A549 (cell line): ENCODE measurements at regions not wholly inside any gene's neighbourhood (a gene's known extent, or its start where the extent isn't known, plus 50 kb on each side); places are given as distances from the start of the nearest gene placed in this dataset.

Experiments
- ATAC-seq, 2 experiments: fragments of 200-7000 bp in 1 of 2; fragments of >200 bp in 1 of 2; cut with Nextera tagmentation in 1 of 2; cut with Tn5 transposase in 1 of 2; 3 replicates each; pipeline versions ENCODE4 v1.8.0 to v1.9.1; 2018 to 2020; ENCODE audit warnings: mild to moderate bottlenecking in 1 of 2, moderate library complexity in 1 of 2
- CTCF ChIA-PET: fragments of 300-600 bp; sonication (Branson Sonifier 250); formaldehyde crosslinking; extraction: SDS; loops from one replicate; lab custom pipeline; 2021; ENCODE audit warnings: antibody characterized with exemption, inconsistent platforms; lab: Yijun Ruan, JAX
- POLR2A ChIA-PET: fragments of 350-600 bp; formaldehyde crosslinking; extraction: SDS; loops from one replicate; lab custom pipeline; 2021; ENCODE audit warnings: antibody characterized with exemption, inconsistent platforms; lab: Yijun Ruan, JAX
- DNase-seq, 2 experiments: peaks; one replicate each; pipeline versions ENCODE4 v3.0.0 to v3.0.0-alpha.2; 2011 to 2016; ENCODE audit warnings: low read depth in 1 of 2, low spot score in 1 of 2
- FAIRE-seq: peaks from 2 replicates; lab custom pipeline; 2011; peaks lifted over from hg19 to GRCh38; lab: Jason Lieb, UNC
- H3K27ac ChIP-seq, 2 experiments: fragments of >200 bp; sonication (Bioruptor Twin); formaldehyde crosslinking; 3 replicates each; pipeline ENCODE4 v1.5.1; 2016 to 2017
- H3K4me1 ChIP-seq: fragments of >200 bp; sonication (Bioruptor Twin); formaldehyde crosslinking; 3 replicates; pipeline ENCODE4 v1.6.1; 2016
- H3K4me2 ChIP-seq: fragments of >200 bp; sonication (Bioruptor Twin); formaldehyde crosslinking; 3 replicates; pipeline ENCODE4 v1.6.1; 2016
- H3K4me3 ChIP-seq: fragments of >200 bp; sonication (Bioruptor Twin); formaldehyde crosslinking; 3 replicates; pipeline ENCODE4 v1.5.1; 2016
- H3K9me3 ChIP-seq: fragments of >200 bp; sonication (Bioruptor Twin); formaldehyde crosslinking; 3 replicates; pipeline ENCODE4 v1.6.1; 2016
- BHLHE40 ChIP-seq: IDR thresholded peaks from 2 replicates; pipeline ENCODE4 v1.6.1; 2012; ENCODE audit warnings: low read depth, low read length, inconsistent platforms
- CBX8 ChIP-seq: fragments of 200-600 bp; sonication (generic); IDR thresholded peaks from 2 replicates; pipeline ENCODE4 v1.6.1; 2016
- CEBPB ChIP-seq, 2 experiments: fragments of >200 bp in 1 of 2; sonication (Bioruptor Twin) in 1 of 2; formaldehyde crosslinking in 1 of 2; IDR thresholded peaks; 2 replicates each; pipeline ENCODE4 v1.6.1; 2012 to 2016
- CHD2 ChIP-seq: fragments of 150-350 bp; IDR thresholded peaks from 2 replicates; pipeline ENCODE4 v1.6.1; 2014; ENCODE audit warnings: low read length; ENCODE audit not compliant: partially characterized antibody
- EP300 ChIP-seq, 2 experiments: fragments of >200 bp; sonication (Bioruptor Twin); formaldehyde crosslinking; IDR thresholded peaks; 2 replicates in 1 of 2; 3 replicates in 1 of 2; pipeline ENCODE4 v1.6.1; 2016 to 2017
- JUN ChIP-seq, 2 experiments: fragments of >200 bp; sonication (Bioruptor Twin); formaldehyde crosslinking; IDR thresholded peaks; 2 replicates in 1 of 2; 3 replicates in 1 of 2; pipeline ENCODE4 v1.6.1; 2016 to 2017
- JUNB ChIP-seq: fragments of >200 bp; sonication (Bioruptor Twin); formaldehyde crosslinking; IDR thresholded peaks from 2 replicates; pipeline ENCODE4 v1.6.1; 2016
- KDM1A ChIP-seq: fragments of 200-600 bp; sonication (generic); IDR thresholded peaks from 2 replicates; pipeline ENCODE4 v1.6.1; 2016; ENCODE audit warnings: low read depth, mild to moderate bottlenecking
- PHF8 ChIP-seq: fragments of 200-600 bp; sonication (generic); IDR thresholded peaks from 2 replicates; pipeline ENCODE4 v1.6.1; 2016; ENCODE audit warnings: low read depth, mild to moderate bottlenecking, antibody characterized with exemption, moderate library complexity, borderline replicate concordance
- POLR2AphosphoS2 ChIP-seq: conservative IDR thresholded peaks from 2 replicates; pipeline ENCODE4 v1.6.1; 2012; ENCODE audit warnings: low read length, improper control_type of control experiment, inconsistent platforms
- SMC3 ChIP-seq: fragments of >200 bp; sonication (Bioruptor Twin); formaldehyde crosslinking; IDR thresholded peaks from 3 replicates; pipeline ENCODE4 v1.6.1; 2018; ENCODE audit warnings: inconsistent platforms
- SREBF2 ChIP-seq: fragments of 450-650 bp; IDR thresholded peaks from 2 replicates; pipeline ENCODE4 v1.6.1; 2014; ENCODE audit warnings: mild to moderate bottlenecking, moderate library complexity
- TP53 ChIP-seq: fragments of 250-450 bp; sonication (Bioruptor Pico); IDR thresholded peaks from 2 replicates; pipeline ENCODE4 v1.5.0; 2021; ENCODE audit warnings: mild to moderate bottlenecking, moderate library complexity
- ZNF302 ChIP-seq: fragments of 250-450 bp; sonication (Bioruptor Pico); IDR thresholded peaks from 2 replicates; pipeline ENCODE4 v1.9.0; 2021; ENCODE audit warnings: inconsistent platforms, mild to moderate bottlenecking, moderate library complexity
- ZSCAN20 ChIP-seq: fragments of 250-450 bp; sonication (Bioruptor Pico); IDR thresholded peaks from 2 replicates; pipeline ENCODE4 v1.8.0; 2022; ENCODE audit warnings: mild to moderate bottlenecking, moderate library complexity
- WGBS: methylation state at CpG from one replicate; pipeline ENCODE4 v1.1.6; 2017; ENCODE audit errors: missing lambda C conversion rate; 5-methylcytosine and 5-hydroxymethylcytosine counted together
- TF ChIP-seq, protein P1 (sequence below): fragments of 150-350 bp; IDR thresholded peaks from 2 replicates; pipeline ENCODE4 v1.6.1; 2014; ENCODE audit warnings: low read depth, mild to moderate bottlenecking, low read length
- TF ChIP-seq, protein P2 (sequence below): fragments of >200 bp; sonication (Bioruptor Twin); formaldehyde crosslinking; IDR thresholded peaks from 3 replicates; pipeline ENCODE4 v1.5.1; 2016
- TF ChIP-seq, protein P3 (sequence below): IDR thresholded peaks from 2 replicates; pipeline ENCODE4 v1.6.1; 2012; ENCODE audit warnings: low read depth, borderline replicate concordance
- TF ChIP-seq, protein P4 (sequence below): fragments of 250-450 bp; sonication (Bioruptor Pico); IDR thresholded peaks from 2 replicates; pipeline ENCODE4 v1.5.0; 2021; ENCODE audit warnings: mild to moderate bottlenecking, moderate library complexity, borderline replicate concordance
- TF ChIP-seq, protein P5 (sequence below): fragments of 250-450 bp; sonication (Bioruptor Pico); IDR thresholded peaks from 2 replicates; pipeline ENCODE4 v1.5.0; 2020; ENCODE audit warnings: low read depth, mild to moderate bottlenecking, moderate library complexity

DNA sequence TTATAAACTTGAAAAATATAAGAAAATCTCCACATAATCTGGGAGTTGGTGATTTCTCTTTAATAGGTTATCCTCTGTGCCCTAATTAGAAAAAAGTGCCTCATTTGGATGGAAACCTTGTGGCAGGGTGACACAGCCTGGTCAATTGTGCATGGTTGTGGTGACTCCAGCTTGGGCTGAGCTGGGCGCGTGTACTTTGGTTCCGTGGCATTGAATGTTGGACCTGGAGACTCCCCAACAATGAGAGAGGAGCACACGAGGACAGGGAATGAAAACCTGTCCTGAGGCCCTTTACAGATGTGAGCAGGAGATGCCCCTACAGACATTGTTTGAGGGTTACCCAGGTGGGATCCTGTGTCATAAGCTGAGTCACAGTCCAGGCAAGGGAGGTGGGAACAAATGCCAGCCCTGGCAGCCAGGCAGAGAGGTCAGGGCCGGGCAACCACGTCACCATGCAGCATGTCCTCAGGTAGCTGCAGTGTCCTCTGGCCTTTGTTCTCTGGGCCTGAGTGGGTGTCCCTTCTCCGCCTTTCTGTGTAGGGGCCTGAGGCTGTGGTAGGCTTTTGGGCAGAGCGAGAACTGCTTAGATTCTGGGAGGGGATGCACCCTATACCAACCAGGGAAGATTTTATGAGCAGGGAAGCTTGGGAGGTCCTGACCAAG lies 147.4 kb upstream of the TBX20 start:
- ATAC-seq: no peak
- Histone ChIP-seq H3K4me2 (no peak overlapping the region), H3K4me3 (no peak overlapping the region), H3K4me1 (no peaks in the 10 kb centered on the region), H3K27ac (no peak overlapping the region), H3K9me3 (no peaks in the 10 kb centered on the region)
- FAIRE-seq: no peak
- POLR2A ChIA-PET: no interaction called here
- CTCF ChIA-PET: interaction anchor here (0.9 to 1.0 kb wide), 2 partner anchors 24 to 47 kb away, joined by 3 read pairs; no protein-coding TSS in a partner anchor
- DNase-seq: no peak
- 46% methylated on average over 6 of the region's 8 CpGs for WGBS
- TF ChIP-seq ZSCAN20 (CRISPR knock-in tag) (no peak), CBX8 (no peak), ZNF302 (no peak), JUN (IDR thresholded peaks at IDR 0.05) (no peak), JUNB (no peak)
- TF ChIP-seq, protein P1, sequence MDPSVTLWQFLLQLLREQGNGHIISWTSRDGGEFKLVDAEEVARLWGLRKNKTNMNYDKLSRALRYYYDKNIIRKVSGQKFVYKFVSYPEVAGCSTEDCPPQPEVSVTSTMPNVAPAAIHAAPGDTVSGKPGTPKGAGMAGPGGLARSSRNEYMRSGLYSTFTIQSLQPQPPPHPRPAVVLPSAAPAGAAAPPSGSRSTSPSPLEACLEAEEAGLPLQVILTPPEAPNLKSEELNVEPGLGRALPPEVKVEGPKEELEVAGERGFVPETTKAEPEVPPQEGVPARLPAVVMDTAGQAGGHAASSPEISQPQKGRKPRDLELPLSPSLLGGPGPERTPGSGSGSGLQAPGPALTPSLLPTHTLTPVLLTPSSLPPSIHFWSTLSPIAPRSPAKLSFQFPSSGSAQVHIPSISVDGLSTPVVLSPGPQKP: no peak
- TF ChIP-seq, all 56 proteins: peak for 0

DNA sequence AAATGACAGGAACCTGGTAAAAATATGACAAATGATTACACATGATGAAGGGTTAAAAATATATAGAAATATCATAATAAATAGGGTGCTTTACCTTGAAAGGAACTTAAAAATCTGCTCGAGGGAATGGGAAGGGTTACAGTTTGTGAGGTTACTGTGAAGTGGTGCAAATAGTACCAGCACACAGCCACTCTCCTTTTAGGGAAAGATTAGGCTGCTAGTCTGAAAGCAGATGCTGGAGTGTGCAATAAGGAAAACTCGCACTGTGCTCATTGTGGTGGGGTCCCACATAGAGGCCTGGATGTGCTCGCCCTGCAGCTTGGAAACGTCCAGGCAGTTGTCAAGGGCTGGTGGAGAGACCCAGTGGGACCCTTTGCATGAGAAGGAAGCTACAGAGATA lies 145.9 kb upstream of the TBX20 start:
- Histone ChIP-seq H3K4me2 (no peak overlapping the region), H3K4me3 (no peak overlapping the region), H3K27ac (no peak overlapping the region), H3K4me1 (no peaks in the 10 kb centered on the region)
- FAIRE-seq (no peak), DNase-seq (no peak), ATAC-seq (no peak)
- 5% methylated on average over 4 of the region's 4 CpGs for WGBS
- ChIA-PET POLR2A (no interaction called here), CTCF (no interaction called here)
- TF ChIP-seq JUN (IDR thresholded peaks at IDR 0.05) (no peak), PHF8 (no peak), BHLHE40 (no peak), CEBPB (IDR thresholded peaks at IDR 0.05) (no peak), SMC3 (no peak), SREBF2 (no peak), EP300 (IDR thresholded peaks at IDR 0.05) (no peak), POLR2AphosphoS2 (no peak), CHD2 (no peak), CBX8 (no peak), TP53 (no peak), KDM1A (no peak)
- TF ChIP-seq, protein P2, sequence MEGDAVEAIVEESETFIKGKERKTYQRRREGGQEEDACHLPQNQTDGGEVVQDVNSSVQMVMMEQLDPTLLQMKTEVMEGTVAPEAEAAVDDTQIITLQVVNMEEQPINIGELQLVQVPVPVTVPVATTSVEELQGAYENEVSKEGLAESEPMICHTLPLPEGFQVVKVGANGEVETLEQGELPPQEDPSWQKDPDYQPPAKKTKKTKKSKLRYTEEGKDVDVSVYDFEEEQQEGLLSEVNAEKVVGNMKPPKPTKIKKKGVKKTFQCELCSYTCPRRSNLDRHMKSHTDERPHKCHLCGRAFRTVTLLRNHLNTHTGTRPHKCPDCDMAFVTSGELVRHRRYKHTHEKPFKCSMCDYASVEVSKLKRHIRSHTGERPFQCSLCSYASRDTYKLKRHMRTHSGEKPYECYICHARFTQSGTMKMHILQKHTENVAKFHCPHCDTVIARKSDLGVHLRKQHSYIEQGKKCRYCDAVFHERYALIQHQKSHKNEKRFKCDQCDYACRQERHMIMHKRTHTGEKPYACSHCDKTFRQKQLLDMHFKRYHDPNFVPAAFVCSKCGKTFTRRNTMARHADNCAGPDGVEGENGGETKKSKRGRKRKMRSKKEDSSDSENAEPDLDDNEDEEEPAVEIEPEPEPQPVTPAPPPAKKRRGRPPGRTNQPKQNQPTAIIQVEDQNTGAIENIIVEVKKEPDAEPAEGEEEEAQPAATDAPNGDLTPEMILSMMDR: no peak
- TF ChIP-seq, protein P3, sequence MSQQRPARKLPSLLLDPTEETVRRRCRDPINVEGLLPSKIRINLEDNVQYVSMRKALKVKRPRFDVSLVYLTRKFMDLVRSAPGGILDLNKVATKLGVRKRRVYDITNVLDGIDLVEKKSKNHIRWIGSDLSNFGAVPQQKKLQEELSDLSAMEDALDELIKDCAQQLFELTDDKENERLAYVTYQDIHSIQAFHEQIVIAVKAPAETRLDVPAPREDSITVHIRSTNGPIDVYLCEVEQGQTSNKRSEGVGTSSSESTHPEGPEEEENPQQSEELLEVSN: no peak
- TF ChIP-seq, protein P4, sequence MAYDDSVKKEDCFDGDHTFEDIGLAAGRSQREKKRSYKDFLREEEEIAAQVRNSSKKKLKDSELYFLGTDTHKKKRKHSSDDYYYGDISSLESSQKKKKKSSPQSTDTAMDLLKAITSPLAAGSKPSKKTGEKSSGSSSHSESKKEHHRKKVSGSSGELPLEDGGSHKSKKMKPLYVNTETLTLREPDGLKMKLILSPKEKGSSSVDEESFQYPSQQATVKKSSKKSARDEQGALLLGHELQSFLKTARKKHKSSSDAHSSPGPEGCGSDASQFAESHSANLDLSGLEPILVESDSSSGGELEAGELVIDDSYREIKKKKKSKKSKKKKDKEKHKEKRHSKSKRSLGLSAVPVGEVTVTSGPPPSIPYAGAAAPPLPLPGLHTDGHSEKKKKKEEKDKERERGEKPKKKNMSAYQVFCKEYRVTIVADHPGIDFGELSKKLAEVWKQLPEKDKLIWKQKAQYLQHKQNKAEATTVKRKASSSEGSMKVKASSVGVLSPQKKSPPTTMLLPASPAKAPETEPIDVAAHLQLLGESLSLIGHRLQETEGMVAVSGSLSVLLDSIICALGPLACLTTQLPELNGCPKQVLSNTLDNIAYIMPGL (CRISPR knock-in tag): no peak
- TF ChIP-seq, protein P5, sequence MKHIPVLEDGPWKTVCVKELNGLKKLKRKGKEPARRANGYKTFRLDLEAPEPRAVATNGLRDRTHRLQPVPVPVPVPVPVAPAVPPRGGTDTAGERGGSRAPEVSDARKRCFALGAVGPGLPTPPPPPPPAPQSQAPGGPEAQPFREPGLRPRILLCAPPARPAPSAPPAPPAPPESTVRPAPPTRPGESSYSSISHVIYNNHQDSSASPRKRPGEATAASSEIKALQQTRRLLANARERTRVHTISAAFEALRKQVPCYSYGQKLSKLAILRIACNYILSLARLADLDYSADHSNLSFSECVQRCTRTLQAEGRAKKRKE (CRISPR knock-in tag): no peak
- TF ChIP-seq, all 56 proteins: peak for 0
- H3K9me3 ChIP-seq: no peaks in the 10 kb centered on the region
